RWPE1 (cell line): ENCODE measurements at regions not wholly inside any gene's neighbourhood (a gene's known extent, or its start where the extent isn't known, plus 50 kb on each side); places are given as distances from the start of the nearest gene placed in this dataset.

Experiments used
- CTCF ChIA-PET: fragments of 350-600 bp; sonication (Branson Sonifier 250); formaldehyde crosslinking; extraction: SDS; loops from one replicate; lab custom pipeline; 2021; lab: Yijun Ruan, JAX
- POLR2A ChIA-PET: fragments of 400-600 bp; formaldehyde crosslinking; extraction: SDS; loops from one replicate; lab custom pipeline; 2020; ENCODE audit warnings: antibody characterized with exemption; ENCODE audit not compliant: low non-redundant PET; lab: Yijun Ruan, JAX
- DNase-seq: peaks from one replicate; pipeline ENCODE4 v3.0.0; 2012; ENCODE audit warnings: low spot score
- H3K27ac ChIP-seq: fragments of 450-650 bp; 2 replicates; pipeline ENCODE4 v1.5.1; 2017
- TF ChIP-seq, protein P1 (sequence below): fragments of 450-650 bp; conservative IDR thresholded peaks from 2 replicates; pipeline ENCODE4 v1.5.1; 2017; ENCODE audit warnings: low read depth, mild to moderate bottlenecking

DNA sequence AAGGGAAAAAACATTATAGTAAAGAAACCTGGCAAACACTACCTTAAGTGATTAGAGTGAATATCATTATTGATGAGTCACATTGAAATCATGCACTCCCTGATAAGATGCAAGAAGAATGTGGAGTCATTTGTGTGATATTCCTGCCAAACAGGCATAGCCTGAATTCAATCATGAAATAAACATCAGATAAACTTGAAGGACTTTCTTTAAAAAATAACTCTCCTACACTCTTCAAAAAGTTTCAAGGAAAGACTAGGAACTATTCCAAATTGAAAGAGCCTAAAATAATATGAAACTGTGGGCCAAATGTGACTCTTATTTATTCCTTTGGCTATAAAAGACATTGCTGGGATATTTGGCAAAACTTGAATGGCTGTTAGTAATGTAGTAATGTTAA, 625.7 kb upstream of the LMCD1 start:
- TF ChIP-seq, protein P1, sequence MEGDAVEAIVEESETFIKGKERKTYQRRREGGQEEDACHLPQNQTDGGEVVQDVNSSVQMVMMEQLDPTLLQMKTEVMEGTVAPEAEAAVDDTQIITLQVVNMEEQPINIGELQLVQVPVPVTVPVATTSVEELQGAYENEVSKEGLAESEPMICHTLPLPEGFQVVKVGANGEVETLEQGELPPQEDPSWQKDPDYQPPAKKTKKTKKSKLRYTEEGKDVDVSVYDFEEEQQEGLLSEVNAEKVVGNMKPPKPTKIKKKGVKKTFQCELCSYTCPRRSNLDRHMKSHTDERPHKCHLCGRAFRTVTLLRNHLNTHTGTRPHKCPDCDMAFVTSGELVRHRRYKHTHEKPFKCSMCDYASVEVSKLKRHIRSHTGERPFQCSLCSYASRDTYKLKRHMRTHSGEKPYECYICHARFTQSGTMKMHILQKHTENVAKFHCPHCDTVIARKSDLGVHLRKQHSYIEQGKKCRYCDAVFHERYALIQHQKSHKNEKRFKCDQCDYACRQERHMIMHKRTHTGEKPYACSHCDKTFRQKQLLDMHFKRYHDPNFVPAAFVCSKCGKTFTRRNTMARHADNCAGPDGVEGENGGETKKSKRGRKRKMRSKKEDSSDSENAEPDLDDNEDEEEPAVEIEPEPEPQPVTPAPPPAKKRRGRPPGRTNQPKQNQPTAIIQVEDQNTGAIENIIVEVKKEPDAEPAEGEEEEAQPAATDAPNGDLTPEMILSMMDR, result no peak
- no peak for DNase-seq
- H3K27ac ChIP-seq, result no peak overlapping the region
- CTCF ChIA-PET, result no interaction called here
- POLR2A ChIA-PET, result no interaction called here

DNA sequence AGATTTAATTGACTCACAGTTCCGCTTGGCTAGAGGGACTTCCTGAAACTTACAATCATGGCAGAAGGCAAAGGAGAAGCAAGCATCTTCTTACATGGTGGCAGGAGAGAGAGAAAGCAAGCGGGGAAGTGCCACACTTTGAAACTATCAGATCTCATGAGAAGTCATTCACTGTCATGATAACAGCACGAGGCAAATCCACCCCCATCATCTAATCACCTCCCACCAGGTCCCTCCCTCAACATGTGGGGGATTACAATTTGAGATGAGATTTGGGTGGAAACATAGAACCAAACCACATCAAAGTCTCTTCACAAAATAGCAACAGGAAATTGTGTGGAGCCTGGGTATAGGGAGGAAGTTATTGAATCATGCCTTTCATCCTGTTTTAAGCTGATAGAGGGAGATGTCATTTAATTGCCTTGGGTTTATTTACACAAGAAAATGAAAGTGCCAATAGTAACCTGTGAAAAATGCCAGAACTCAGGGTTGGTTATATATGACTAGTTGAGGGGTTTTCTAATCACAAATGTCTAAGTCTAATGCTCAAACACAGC, 624.8 kb upstream of the LMCD1 start:
- TF ChIP-seq, protein P1, result no peak
- POLR2A ChIA-PET, result no interaction called here
- DNase-seq, result no peak
- CTCF ChIA-PET, result no interaction called here
- no peak overlapping the region for H3K27ac ChIP-seq

DNA sequence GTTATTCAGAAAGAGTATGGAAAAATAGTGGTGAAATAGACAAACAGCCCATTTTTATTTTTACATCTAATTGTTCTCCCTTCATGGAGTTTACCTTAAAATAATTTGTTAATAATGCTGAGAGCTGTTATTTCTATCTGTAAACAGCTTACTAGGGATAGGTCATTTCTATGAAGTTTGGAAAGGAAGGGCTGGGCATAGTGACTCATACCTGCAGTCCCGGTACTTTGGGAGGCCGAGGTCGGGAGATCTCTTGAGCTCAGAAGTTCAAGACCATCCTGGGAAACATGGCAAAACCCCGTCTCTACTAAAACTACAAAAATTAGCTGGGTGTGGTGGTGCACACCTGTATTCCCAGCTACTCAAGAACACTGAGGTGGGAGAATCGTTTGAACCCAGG, 624.3 kb upstream of the LMCD1 start:
- H3K27ac ChIP-seq, result no peak overlapping the region
- ChIA-PET POLR2A (no interaction called here), CTCF (no interaction called here)
- DNase-seq, result no peak
- TF ChIP-seq, protein P1, result no peak

DNA sequence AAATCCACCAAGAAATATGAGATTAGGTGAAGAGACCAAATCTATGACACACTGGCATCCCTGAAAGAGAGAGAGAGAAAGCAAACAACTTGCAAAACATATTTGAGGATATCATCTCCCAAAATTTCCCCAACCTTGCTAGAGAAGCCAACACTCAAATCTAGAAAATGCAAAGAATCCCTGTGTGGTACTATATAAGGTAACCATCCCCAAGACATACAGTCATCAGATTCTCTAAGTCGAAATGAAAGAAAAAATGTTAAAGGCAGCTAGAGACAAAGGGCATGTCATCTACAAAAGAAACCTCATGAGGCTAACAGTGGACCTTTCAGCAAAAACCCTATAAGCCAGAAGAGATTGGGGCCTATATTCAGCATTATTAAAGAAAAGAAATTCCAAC, 622.1 kb upstream of the LMCD1 start:
- H3K27ac ChIP-seq, result no peak overlapping the region
- POLR2A ChIA-PET, result no interaction called here
- CTCF ChIA-PET, result no interaction called here
- TF ChIP-seq, protein P1, result no peak
- no peak for DNase-seq

DNA sequence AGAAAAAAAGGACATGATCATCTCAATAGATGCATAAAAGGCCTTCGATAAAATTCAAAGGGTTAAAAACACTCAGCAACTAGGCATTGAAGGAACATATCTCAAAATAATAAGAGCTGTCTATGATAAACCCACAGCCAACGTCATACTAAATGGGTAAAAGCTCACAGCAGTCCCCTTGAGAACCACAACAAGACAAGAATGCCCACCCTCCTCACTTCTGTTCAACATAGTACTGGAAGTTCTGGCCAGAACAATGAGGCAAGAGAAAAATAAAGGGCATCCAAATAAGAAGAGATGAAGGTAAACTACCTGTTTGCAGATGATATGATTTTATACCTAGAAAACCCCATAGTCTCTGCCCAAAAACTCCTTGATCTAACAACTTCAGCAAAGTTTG, 619.7 kb upstream of the LMCD1 start:
- DNase-seq, result no peak
- TF ChIP-seq, protein P1, result no peak
- CTCF ChIA-PET, result no interaction called here

DNA sequence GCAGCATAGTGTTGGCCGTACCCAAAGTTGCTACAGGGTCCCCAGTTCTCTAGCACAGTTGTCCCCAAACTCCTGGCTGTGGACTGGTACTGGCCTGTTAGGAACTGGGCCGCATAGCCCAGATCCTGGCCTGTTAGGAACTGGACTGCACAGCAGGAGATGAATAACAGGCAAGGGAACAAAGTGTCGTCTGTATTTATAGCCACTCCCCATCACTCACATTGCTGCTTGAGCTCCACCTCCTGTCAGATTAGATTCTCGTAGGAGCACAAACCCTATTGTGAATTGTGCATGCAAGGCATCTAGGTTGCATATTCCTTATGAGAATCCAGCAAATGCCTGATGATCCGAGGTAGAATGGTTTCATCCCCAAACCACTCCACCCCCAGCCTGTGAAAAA, 604.0 kb upstream of the LMCD1 start:
- no peak for DNase-seq
- ChIA-PET POLR2A (no interaction called here), CTCF (no interaction called here)
- H3K27ac ChIP-seq, result no peak overlapping the region
- TF ChIP-seq, protein P1, result no peak

More for the DNA sequence above, 619.7 kb upstream of the LMCD1 start:
- H3K27ac ChIP-seq, result no peak overlapping the region
- POLR2A ChIA-PET, result no interaction called here
